Right cardiac atrium (tissue), 5 donors: ENCODE measurements at regions not wholly inside any gene's neighbourhood (a gene's known extent, or its start where the extent isn't known, plus 50 kb on each side); places are given as distances from the start of the nearest gene placed in this dataset.
A peak's percentile ranks its signal among the peaks of the same experiment; 100 is the strongest.

Experiments used
- ATAC-seq, 2 donors: fragments of 200-7000 bp; cut with Tn5 transposase; one replicate each; pipeline versions ENCODE4 v1.8.0 to v1.9.1; 2020; ENCODE audit warnings: moderate library complexity in 2 of 2, mild to moderate bottlenecking in 1 of 2
- DNase-seq, 3 donors: peaks; one replicate each; pipeline ENCODE4 v3.0.0-alpha.2; 2020
- H3K27ac ChIP-seq: one replicate; pipeline ENCODE4 v1.5.1; 2013; ENCODE audit warnings: mild to moderate bottlenecking, low read length, control low read depth, moderate library complexity
- H3K27me3 ChIP-seq: one replicate; pipeline ENCODE4 v1.6.1; 2013; ENCODE audit not compliant: control insufficient read depth, insufficient read depth
- H3K4me1 ChIP-seq: one replicate; pipeline ENCODE4 v1.6.1; 2013; ENCODE audit warnings: low read length; ENCODE audit not compliant: control insufficient read depth, insufficient read depth
- H3K4me3 ChIP-seq: one replicate; pipeline ENCODE4 v1.5.1; 2013; ENCODE audit warnings: low read length, control low read depth
- H3K9me3 ChIP-seq: one replicate; pipeline ENCODE4 v1.6.1; 2013; ENCODE audit warnings: low read length; ENCODE audit not compliant: control insufficient read depth
- WGBS: extraction: QIAGEN DNeasy Blood & Tissue Kit; methylation state at CpG from one replicate; pipeline ENCODE4 v1.1.7; 2013; 5-methylcytosine and 5-hydroxymethylcytosine counted together
- intact Hi-C, 4 donors: fragments of 100-400 bp; cut with DNase I; formaldehyde crosslinking; loops; one replicate each; pipeline versions ENCODE4 v1.11.0 to v1.14.0; 2022 to 2023
- donor health status: healthy with polysubstance abuse.
- donor health status: DM: no; HTN: yes; CAD: no.
- donor health status: DM: no; HTN: no; CAD: no.
- donor health status: DM: no; HTN: yes; CAD: no; lungs with severe emphysema.
- donor health status: DM: yes; HTN: yes; CAD: no.

- H3K27me3 ChIP-seq = no peaks in the 10 kb centered on the region
- no peak overlapping the region for H3K4me3 ChIP-seq
- intact Hi-C loops = loop anchor here (1.0 to 5.0 kb wide), 6 partner anchors 62 to 223 kb away; no protein-coding TSS in a partner anchor
- ATAC-seq (peak; percentile 82), DNase-seq (peak; percentile 86 to 93 (median 90))
- H3K9me3 ChIP-seq = no peaks in the 10 kb centered on the region
- H3K27ac ChIP-seq = peak overlapping the region; percentile 81
- 18% methylated on average over 13 of the region's 13 CpGs for WGBS
- H3K4me1 ChIP-seq = peaks cover 11% of the 10 kb centered on the region
Measured at GRCh38 chr9:113654605-113655428, 191.3 kb downstream of the RGS3 start.

DNA sequence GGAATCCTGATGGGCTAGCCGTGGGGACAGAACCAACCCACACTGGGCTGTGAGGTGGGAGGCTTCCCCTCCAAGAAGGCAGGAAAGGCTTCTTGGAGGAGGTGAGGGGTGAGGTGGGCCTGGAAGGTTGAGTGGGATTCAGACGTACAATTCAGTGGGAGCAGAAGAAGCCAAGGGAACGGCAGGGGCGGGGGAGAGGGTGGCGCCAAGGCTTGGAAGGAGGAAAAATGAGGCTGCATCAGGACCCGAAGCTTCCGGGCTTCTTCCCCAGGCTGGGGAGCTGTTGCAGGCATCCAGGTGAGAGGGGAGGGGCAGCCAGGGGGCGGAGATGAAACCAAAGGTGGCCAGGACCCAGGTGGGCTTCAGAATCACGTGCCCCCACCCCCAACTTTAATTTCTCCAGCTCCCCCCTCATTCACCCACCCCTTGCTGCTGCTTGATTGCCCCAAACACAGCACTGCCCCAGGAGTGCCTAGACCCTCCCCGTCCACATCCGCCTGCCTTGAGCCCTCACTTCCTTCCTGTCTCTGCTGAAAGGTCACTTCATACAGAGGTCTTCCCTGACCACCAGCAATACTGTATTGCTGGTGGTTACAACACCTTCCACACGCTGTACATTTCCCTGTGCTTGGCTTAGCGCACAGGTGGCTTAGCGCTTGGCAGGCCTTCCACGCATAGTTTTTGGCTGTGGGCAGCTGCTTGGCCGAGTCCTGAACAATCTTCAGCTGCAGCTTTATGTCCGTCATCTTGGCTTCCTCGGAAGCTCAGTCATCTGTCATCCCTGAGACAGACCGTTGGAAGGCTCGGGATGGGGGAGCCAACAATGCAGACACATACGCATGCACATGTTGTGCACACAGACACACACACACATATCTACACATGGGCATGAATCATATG is 193.5 kb downstream of the RGS3 start:
- Histone ChIP-seq H3K4me1 (peaks cover 11% of the 10 kb centered on the region), H3K27me3 (no peaks in the 10 kb centered on the region), H3K27ac (no peak overlapping the region), H3K9me3 (no peaks in the 10 kb centered on the region), H3K4me3 (no peak overlapping the region)
- no peak for ATAC-seq
- 62% methylated on average over 21 of the region's 21 CpGs for WGBS
- DNase-seq = no peak
- intact Hi-C loops = loop anchor here in 2 of 4 donors (5.0 kb wide), 2 partner anchors 210 to 225 kb away; no protein-coding TSS in a partner anchor

GRCh38 chr9:113657765-113658544 is 194.4 kb downstream of the RGS3 start:
- H3K27me3 ChIP-seq = no peaks in the 10 kb centered on the region
- no peaks in the 10 kb centered on the region for H3K9me3 ChIP-seq
- no peak overlapping the region for H3K4me3 ChIP-seq
- H3K4me1 ChIP-seq = peaks cover 11% of the 10 kb centered on the region
- no peak overlapping the region for H3K27ac ChIP-seq
- WGBS = 25% methylated on average over 14 of the region's 14 CpGs
- ATAC-seq (peak; percentile 69 to 72), DNase-seq (peak; percentile 85 to 94 (median 92))
- intact Hi-C loops = loop anchor here in 3 of 4 donors (2.0 to 5.0 kb wide), 3 partner anchors 211 to 226 kb away; no protein-coding TSS in a partner anchor

DNA sequence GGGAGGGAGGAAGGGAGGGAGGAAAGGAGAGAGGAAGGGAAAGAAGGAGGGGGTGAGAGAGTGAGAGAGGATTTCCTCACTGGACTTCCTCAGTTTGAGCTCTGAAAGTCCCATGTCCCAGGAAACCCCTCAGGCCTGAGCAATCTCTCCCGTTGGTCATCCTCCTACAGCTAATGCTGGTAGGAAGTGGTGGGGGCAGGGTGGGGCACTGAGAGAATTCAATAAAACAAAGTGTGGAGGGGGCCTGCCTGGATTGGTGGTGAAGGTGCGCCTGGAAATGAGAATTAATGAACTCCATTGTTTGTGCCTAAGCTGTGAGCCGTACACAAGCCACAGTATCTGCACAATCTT is 195.0 kb downstream of the RGS3 start:
- Histone ChIP-seq H3K27me3 (no peaks in the 10 kb centered on the region), H3K4me3 (no peak overlapping the region), H3K27ac (no peak overlapping the region), H3K9me3 (no peaks in the 10 kb centered on the region), H3K4me1 (peaks cover 11% of the 10 kb centered on the region)
- ATAC-seq (no peak), DNase-seq (no peak)
- intact Hi-C loops = loop anchor here in 3 of 4 donors (2.0 to 5.0 kb wide), 3 partner anchors 211 to 226 kb away; no protein-coding TSS in a partner anchor
- WGBS = 54% methylated on average over 3 of the region's 3 CpGs

DNA sequence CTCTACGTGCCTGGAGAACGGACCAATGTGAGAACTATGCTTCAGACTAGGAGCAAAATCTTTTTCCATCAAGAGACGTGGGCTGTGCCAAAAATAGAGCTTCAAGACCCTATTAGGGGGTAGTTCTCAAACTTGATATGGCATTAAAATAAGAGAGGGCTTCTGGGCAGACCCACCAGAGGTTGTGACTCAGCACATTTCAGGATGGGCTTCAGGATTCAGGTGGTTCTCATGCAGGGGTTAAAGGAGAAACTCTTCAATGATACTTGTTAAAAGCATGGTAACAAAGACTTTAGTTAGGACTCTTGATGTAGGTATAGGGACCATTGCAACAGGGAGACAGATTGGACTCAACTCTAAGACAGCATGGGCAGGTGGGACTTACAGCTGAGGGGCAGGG is 195.5 kb downstream of the RGS3 start:
- intact Hi-C loops = loop anchor here in 3 of 4 donors (2.0 to 5.0 kb wide), 3 partner anchors 212 to 227 kb away; no protein-coding TSS in a partner anchor

GRCh38 chr9:113659740-113660139 is 196.2 kb downstream of the RGS3 start:
- DNase-seq (no peak), ATAC-seq (no peak)
- H3K27ac ChIP-seq = no peak overlapping the region
- 86% methylated on average over 3 of the region's 3 CpGs for WGBS
- no peak overlapping the region for H3K4me3 ChIP-seq
- H3K9me3 ChIP-seq = no peaks in the 10 kb centered on the region
- no peaks in the 10 kb centered on the region for H3K27me3 ChIP-seq
- peaks cover 4% of the 10 kb centered on the region for H3K4me1 ChIP-seq
- intact Hi-C loops = loop anchor here in 3 of 4 donors (2.0 to 5.0 kb wide), 3 partner anchors 212 to 227 kb away; no protein-coding TSS in a partner anchor

More for the DNA sequence above, 195.5 kb downstream of the RGS3 start:
- Histone ChIP-seq H3K27me3 (no peaks in the 10 kb centered on the region), H3K27ac (no peak overlapping the region), H3K4me1 (peaks cover 10% of the 10 kb centered on the region), H3K4me3 (no peak overlapping the region), H3K9me3 (no peaks in the 10 kb centered on the region)
- WGBS = 52% methylated on average over 3 of the region's 3 CpGs
- DNase-seq (no peak), ATAC-seq (no peak)

- no peak overlapping the region for H3K27ac ChIP-seq
- no peaks in the 10 kb centered on the region for H3K27me3 ChIP-seq
- ATAC-seq (no peak), DNase-seq (no peak)
- 75% methylated on average over 9 of the region's 9 CpGs for WGBS
- H3K9me3 ChIP-seq = no peaks in the 10 kb centered on the region
- intact Hi-C loops = no loop called here
- peaks cover 1% of the 10 kb centered on the region for H3K4me1 ChIP-seq
- H3K4me3 ChIP-seq = no peak overlapping the region
Measured at GRCh38 chr9:113660196-113660595, 196.7 kb downstream of the RGS3 start.

DNA sequence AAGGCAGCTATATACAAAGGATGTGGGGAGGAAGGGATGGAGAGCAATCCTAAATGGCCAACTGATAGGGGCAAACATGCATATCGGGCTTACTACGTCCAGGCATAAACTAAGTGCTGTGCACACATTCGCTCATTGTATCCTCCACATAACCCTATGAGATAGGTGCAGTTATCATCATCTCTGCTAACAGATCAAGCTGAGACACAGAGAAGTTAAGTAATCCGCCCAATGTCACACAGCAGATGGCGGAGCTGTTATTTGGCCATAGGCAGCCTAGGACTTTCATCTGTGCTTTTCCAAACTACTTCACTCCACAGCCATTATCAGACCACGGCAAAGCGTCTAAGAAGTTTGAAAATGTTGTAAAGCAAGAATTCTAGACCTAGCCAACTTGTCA is 197.5 kb downstream of the RGS3 start:
- DNase-seq (no peak), ATAC-seq (no peak)
- Histone ChIP-seq H3K27me3 (no peaks in the 10 kb centered on the region), H3K4me1 (no peaks in the 10 kb centered on the region), H3K27ac (no peak overlapping the region), H3K4me3 (no peak overlapping the region), H3K9me3 (no peaks in the 10 kb centered on the region)
- 85% methylated on average over 7 of the region's 7 CpGs for WGBS
- intact Hi-C loops = no loop called here

DNA sequence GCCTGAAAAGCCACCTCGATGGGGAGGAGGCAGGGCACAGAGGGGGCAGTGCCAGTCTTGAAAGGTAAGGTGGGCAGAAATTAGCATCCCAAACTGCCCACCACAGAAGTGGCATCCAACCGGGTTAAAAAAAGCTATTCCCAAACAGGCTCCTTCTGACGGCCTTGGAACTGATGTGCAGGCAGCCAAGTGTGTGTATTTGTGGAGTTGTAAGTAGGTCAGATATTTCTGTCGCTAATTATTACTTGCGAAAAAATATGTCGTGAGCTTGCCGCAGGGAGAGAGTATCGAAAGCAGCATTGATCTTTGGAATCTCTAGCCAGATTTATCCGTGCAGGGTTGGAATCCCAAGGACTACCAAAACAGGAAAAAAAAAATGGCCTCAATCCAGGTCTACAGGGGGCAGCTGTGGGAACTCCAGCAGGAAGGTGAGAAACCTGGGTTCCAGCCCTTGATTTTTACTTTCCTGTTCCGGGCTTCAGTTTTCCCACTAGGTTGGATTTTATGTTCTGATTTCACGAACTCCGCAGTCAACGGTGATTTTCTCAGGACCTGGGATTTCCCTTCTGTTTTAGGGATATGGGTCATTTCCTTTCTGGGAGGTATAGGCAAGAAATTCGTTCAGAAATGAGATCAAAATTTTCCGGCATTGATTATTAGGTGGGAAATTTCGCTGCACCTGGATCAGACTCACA is 200.8 kb downstream of the RGS3 start:
- ATAC-seq (no peak), DNase-seq (no peak)
- no peaks in the 10 kb centered on the region for H3K4me1 ChIP-seq
- 67% methylated on average over 16 of the region's 16 CpGs for WGBS
- no peak overlapping the region for H3K4me3 ChIP-seq
- H3K27me3 ChIP-seq = no peaks in the 10 kb centered on the region
- no peak overlapping the region for H3K27ac ChIP-seq
- H3K9me3 ChIP-seq = no peaks in the 10 kb centered on the region
- intact Hi-C loops = no loop called here

DNA sequence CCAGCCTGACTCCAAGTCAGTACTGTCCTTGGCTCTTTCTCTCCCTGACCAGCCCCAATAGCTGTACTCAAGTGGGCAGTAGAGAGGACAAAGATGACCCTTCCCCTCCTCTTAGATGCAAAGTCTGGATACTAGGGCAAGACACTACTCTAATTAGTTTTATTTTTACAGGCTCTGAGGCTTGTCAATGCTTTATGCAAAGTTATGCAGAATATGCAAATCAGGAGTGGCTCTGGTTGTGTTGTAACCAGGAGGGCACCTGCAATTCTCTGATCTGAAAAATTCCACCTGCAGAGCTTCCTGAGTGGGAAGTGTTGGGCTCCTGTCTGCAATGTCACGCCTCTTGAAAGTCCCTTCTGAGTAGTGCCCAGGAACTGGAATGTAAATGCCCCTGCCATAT is 201.5 kb downstream of the RGS3 start:
- no peaks in the 10 kb centered on the region for H3K9me3 ChIP-seq
- no peaks in the 10 kb centered on the region for H3K4me1 ChIP-seq
- no peak overlapping the region for H3K4me3 ChIP-seq
- H3K27me3 ChIP-seq = no peaks in the 10 kb centered on the region
- no peak overlapping the region for H3K27ac ChIP-seq
- no peak for DNase-seq
- no peak for ATAC-seq
- WGBS = 98% methylated on average over 1 of the region's 1 CpG
- intact Hi-C loops = no loop called here
